GM19438 (cell line): ENCODE measurements at regions not wholly inside any gene's neighbourhood (a gene's known extent, or its start where the extent isn't known, plus 50 kb on each side); places are given as distances from the start of the nearest gene placed in this dataset.

ENCODE experiments used
- ATAC-seq: cut with Tn5 transposase; IDR thresholded peaks from one replicate; pipeline ENCODE4 v1.9.1; 2021; ENCODE audit warnings: low read depth; ENCODE audit not compliant: unreplicated experiment

DNA sequence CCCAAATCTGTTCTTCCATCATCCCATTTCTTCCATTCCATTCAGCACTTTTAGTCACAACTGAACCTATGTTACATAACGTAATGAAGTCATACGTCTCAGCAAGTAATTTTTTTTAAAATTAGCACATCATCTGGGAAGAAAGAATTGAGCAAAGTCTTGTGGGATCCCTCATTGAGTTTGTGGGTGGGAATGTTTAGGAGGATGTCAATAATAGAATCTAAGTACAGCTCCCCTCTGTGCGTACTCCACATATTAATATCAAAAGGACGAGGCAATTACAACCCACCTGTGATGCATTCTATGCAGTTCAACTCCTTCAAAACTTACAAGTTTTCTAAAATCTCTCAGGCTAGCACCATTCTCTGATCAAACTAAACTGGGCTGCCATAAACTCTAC, 526.3 kb downstream of the AGTPBP1 start:
- no peak for ATAC-seq

DNA sequence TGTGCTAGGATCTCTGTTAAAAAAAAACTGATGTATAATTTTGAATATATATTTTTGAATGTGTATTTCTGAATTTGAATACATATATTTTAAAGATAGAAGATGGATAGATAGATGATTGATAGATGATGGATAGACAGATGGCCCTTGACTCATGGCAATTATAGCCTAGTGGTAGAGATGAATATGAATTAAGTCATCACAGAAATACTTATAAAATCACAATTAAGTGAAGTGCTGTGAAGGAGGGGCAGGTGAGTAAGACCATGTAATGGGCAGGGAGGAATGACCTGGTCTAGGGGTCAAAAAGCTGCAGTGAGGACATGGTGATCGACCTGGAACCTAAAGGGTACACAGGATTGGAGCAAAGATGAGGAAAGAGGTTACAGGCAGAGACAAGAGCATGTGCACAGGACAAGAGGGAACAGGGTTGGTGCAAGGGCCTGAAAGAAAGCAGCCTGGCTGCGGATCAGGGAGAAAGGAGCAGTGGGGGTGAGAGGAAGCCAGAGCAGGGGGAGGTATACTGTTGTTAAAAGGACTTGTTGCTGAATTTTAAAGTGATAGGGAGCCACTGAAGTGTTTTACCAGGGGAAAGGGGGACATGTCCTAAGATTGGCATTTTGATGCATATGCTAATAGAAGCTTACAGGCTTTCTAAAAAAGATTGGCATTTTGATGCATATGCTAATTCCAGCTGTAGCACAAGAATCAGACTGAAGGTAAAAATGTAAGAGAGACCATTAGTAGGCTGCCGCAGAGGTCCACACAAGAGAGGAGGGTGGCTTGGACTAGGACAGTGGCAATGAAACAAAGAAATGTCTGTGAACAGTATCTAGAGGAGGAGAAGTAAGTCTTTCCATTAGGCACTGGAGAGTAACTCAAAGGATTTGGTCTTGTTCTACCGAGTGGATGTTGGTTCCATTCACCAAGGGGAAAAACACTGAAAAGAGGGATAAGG, 527.8 kb downstream of the AGTPBP1 start:
- no peak for ATAC-seq

DNA sequence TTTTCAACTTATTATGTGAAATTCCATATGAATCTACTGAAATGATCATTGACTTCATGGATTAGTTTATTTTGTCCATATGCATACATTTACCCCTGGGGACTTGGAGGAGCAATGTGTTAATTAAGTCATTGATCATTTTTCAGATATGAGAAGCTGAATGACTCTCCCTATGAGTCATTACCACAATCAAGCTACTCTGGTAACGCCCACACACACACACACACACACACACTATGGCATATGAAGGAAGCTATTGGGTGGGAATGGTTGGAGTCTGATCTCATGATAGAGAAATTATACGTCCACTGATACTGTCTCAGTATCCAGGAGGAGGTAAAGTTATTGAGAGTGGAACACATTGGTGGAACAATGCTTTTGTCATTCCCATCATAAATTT, 528.9 kb downstream of the AGTPBP1 start:
- no peak for ATAC-seq

DNA sequence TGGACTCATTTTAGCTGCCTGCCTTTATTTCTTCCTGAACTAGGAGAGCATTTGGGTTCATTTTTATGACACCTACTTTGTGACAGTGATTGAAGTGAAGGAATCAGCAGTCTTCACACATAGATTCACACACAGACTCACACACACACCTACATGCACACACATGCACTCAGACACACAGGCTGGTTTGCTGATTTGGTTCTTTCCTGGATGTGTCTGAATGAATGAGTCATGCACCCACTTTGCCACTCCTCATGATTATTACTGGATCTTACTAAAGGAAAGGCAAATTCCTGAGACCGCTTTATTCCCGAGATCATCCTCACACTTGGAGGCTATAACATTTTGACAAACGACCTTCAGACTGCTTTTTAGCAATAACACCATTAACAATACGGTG, 529.5 kb downstream of the AGTPBP1 start:
- no peak for ATAC-seq

DNA sequence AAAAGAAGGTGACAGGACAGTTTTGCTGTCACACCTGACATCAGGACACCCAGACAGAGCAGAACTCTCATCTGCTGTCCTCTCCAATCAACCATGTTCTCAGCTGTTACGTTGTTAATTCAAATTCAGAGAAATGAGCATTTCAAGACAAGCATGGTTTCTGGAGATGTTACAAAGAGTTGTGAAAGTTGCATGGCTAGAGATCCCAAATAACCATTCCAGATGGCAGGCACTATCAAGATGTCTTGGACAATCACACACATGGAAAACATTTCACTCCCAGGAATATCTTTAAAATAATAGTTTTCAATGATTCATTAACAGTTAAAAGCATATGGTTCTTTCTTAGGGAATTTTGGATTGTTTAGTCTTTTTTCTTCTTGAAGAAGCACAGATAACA, 533.1 kb downstream of the AGTPBP1 start:
- no peak for ATAC-seq

DNA sequence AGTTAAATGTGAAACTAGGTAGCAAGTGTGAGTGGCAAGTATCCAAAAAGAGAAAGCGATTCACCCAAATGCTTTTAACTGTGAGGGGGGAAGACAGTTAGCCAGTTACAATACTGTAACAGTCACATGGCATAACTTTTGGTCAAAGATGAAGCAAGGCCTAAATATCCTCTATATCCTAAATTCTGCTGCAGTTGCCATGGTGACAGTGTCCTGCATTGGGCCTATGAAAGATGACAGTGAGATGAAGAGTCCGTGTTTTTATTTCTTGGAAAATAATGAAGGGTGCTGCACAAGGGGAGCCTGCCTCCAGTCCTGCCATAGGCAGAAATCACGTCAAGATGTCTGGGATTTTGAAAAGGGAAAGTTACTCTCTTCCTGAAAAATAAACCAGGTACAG, 534.6 kb downstream of the NTRK2 start:
- ATAC-seq: no peak

DNA sequence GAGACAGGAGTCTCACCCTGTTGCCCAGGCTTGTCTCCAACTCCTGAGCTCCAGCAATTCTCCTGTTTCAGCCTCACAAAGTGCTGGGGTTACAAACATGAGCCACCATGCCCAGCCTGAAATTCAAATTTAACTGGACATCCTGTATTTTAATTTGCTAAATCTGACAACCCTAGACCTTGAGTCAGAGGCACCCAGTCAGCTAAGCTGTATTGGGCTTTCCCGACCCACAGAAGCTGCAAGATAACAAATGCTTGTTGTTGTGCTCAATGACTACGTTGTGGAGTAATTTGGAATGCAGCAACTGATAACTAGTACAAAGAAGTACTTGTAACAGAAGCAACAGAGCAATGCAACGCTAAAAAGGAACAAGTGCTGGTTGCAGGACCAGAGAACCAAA, 533.1 kb downstream of the NTRK2 start:
- no peak for ATAC-seq

DNA sequence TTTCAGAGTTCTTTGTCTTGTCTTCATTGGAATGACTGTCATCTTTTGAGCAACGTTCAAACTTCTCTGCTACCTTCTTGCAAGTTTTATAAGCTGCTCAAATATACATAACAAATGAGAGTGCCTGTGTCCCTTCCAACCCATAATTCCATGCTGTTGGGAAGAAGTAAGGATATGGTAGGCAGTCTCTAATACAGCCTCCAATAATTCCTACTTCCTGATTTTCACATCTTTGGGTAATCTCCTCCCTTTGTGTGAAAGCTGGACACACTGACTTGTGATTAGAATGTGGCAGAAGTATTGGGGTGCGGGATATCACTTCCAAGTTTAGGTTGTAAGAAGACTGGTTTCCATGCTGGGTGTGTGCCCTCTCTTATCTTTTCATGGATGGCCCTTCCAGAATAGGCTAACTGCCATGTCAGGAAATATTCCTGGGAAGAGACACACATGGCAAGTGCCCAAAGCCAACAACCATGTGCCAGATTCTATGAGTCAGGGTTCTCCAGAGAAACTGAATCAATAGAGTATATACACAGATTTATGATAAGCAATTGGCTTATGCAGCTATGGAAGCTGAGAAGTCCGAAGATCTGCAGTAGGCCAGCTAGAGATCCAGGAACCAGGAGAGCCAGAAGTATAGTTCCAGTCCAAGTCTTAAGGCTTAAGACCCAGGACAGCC, 531.3 kb downstream of the NTRK2 start:
- no peak for ATAC-seq

DNA sequence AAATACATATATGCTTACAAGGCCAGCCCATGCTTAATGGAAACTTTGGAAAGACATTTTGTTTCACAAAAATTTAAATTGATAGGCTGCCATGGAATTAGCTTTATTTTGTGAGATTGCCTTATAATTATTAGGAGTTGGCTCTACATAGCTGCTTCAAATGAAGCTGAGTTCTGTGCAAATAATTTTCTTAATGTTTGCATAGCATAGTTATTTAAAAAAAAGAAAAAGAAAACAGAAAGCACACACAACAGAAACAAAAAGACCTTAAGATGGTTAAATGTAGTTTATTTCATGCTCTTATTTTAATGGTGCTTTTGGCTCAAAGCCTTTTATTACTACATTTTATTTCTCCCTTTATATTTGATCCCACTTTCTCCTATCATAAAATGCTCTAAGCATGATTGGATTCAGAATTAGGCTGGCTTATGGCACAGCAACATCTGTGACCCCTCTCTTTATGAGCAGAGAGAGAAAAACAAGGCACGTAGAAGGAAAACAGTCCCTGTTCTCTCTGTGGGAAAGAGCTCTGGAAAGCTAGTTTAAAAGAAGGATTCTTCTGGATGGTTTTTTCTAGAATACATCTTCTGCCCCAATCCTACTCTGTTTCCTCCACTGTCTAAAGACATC, 530.5 kb downstream of the NTRK2 start:
- no peak for ATAC-seq

DNA sequence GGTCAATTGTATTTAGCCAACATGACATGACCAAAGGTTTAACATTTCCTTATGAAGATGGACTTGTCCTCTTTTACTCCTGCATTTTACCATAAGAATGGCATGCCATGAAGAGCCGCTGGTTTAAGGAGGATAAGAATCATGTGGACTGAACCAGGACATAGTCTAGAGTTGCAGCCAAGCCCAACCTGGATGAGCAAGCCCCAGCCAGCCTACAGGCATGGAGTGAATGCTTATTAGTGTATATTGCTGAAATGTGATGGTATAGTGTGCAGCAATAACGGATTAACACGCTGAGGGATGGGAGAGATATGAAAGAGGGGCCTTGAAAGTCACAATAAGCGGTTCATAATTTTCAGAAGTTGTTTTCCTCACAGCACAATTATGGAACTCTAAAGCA, 523.2 kb downstream of the NTRK2 start:
- no peak for ATAC-seq

DNA sequence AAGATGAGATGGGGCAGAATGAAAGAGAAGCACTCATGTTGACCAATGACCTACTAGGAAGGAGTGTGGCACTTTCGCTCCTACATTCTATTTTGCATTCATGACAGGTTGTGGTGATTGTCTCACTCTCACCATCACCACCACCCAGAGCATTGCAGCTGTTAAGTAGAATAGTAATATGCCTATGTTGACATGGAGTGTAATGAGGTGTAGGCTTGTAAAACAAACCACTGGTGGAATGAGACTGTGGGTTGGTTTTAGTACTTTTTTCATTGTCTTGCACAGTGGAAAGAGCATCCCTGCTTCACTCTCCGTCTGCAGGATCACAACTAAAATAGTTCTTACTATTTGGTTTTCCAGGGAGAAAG, 516.7 kb downstream of the NTRK2 start:
- ATAC-seq: no peak

DNA sequence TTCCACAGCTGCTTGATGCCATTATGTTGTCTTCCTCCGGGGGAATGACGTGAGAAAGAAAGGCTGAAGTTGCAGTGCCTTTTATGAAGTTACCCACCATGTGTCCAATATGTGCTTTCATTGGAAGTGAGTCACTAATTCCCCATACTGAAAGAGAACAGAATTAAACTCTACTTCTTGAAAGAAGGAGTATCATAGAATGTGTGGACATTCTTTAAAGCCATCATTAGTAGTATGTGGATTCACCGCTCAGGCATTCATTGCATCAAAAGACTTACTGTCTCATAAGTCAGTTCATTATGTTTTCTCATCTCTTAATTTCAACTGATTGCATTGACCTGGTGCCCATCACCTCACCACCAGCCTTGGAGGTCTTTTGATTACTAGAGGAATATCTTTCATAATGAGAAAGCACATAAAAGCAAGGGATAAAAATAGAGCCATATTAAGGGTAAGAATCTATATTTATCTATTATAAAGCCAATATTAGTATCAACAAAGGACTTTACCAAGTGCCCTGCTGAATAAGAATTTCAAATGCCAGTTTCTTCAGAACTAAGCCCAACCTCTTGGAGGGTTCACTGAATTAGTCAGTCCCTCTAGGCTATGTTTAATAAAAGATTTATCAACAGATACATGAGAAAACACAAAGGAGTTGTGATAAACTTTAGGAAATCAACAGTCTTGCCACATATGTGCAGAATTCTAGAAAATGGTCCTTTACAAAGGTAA, 516.1 kb downstream of the NTRK2 start:
- no peak for ATAC-seq

DNA sequence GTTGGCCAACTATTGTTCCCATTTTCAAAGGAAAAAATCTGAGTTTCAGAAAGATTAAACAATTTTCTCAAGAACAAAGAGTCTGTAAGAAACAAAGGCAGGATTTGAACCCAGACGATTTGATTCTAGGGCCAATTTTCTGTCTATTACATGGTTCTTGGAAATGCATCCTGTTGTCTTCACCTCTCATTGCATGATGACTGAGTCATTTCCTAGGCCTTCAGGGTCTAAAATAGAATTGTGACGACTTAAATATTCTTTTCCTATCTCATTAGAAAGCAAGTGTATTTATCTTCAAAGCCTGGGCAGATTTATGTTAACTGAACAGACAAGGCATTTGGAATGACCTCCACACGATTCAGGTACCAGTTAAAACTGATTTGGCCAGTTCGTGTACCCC, 512.9 kb downstream of the NTRK2 start:
- ATAC-seq: no peak

DNA sequence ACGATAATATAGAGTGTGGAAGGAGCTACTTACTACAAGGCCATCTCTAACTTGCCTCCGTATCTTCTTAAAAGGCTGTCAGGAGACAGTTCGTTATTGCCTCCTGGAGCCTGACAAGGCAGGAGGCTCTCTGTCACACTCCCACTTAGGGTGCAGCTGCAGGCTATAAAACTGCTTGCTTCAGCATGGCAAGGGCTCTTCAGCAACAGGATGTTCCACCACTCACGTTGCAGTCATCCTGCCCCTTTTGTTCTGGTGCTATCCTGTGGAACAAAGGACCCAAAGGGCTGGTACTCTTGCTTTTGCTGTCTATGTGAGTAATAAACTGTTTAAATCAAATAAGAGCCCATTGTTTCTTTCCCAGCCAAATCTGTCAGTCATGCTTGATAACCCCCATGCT, 508.9 kb downstream of the NTRK2 start:
- ATAC-seq: no peak

DNA sequence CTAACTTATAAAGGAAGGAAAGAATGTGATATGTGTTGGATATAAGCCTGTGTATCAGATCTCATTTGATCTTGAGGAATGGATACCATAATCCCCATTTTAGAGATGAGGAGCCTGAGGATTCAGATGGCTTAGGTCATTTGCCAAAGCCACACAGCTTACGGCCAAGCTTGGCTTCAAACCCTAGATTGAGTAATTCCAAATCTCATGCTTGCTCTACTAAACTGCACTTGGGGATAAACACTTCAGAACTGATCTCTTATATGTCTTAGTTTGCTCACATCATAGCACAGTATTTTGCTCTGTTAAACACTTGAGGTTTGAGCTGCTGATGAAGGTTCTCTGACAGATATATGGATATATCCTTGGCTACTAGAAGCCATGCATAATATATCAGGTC, 504.4 kb downstream of the NTRK2 start:
- no peak for ATAC-seq

DNA sequence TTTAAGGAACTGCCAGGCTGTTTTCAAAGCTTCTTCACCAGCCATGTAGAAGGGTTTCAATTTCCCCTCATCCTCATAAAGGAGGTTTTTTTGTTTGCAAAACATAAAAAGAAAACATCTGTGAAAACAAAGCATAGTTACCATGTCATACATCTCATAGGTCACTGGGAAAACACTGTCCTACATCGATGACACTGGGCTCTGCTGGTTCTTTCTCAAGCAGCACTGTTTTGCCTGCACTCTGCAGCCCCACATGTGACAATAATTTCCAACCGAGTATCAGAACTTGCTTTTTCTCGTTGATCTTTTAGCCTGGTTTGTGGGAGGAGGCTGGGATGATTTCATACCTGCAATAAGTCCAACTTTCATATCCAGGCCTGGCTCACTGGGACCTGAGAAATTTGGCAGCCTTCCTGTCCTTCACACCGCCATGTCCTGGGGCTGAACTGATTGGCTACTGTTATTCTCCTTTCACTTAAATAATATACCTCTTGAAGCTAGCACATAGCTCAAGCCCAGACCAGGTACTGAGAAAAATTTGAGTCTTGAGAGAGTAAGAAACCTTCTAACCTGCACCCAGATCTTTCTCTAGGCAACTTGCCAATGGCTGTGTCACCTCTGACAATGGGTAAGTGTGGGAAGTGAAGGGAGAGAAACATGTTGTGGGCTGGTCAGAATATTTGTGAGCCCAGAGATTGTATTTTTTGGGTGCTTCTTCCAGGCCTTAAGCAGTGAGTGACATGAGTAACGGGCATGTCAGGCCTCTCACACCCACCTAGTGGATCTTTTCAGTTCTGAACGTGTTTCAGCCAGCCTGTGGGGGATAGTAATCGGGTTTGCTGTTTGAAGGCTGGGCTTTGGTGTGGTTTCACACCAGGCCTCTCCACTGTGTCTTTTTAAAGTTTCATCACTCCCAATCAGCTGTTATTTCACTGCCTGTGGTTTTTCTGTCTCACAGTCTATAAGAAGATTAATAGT, 502.8 kb downstream of the NTRK2 start:
- no peak for ATAC-seq

DNA sequence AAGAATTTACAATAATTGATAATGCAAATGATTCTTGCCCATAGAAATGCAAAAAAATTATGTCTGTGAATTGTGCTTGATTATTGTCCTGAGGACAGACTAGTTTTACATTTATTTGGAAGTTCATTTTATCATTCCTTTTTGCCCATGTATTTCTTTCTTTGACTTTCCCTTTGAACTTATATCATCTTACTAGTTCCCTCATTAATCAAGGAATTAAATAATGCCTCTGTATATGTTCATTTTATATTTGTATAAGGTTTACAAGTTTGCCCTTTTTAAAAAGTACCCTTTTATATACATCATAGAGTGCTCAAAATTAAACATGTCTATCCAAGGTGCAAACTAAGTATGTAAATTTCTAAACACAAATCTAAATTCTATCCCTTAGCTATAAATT, 501.6 kb downstream of the NTRK2 start:
- ATAC-seq: no peak

DNA sequence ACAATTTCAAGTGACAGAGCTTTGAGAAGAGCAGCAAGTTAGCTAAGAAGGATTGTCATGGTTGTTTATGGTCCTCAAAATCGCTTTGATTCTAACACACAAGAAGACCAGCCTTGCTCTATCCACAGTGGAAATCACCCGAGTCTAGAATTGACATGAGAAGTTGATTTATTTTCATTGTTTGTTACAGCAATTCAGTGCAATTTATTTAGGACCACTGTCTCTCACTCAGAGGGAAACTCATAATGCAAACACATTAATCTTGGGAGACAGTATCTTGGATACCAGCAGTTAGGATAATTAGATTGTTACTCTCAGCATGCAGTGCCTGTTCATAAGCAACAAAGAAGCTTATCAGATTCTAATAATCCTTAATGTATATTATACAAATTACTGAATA, 498.9 kb downstream of the NTRK2 start:
- ATAC-seq: no peak

DNA sequence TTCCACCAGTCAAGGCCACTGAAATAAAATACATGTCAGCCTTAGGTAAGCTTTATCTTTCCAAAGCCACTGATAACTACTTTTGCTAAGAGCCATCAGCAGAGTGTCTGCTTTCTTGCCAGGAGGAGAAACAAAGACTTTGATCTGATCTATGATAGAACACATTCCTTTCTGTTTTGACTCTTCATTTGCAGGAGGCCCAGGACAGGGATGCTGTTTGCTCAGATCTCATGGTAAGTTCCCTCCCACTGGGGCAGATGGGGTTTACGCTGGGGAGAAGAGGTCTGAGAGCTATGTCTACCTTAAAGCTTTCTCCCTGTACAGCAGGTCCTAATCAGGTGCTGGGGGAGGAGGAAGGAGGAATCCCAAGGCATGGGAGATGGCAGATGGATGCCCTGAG, 497.6 kb downstream of the NTRK2 start:
- ATAC-seq: no peak

DNA sequence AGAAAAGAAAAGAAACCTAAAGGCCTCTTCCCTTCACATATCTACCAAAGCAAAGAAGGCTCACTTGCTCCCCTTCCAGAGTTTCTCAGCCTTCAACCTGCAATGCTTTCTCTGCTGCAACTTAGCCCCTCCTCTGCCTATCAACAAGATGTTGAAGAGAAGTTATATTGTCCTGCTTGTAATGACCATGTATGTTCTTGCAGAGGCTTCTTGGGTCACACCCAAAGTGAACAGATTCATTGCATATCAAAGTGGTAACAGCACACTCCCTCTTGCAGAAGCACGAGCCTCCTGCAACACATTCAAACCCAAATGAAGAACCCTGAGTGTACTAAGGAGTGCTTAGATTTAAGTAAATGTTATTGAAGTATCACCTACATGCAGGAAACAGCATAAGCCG, 494.3 kb downstream of the NTRK2 start:
- ATAC-seq: no peak
